ENCODE measurements at regions not wholly inside any gene's neighbourhood (a gene's known extent, or its start where the extent isn't known, plus 50 kb on each side); places are given as distances from the start of the nearest gene placed in this dataset.

- Histone ChIP-seq H3K4me2 (ENCODE audit: low read length) (no peak overlapping the region), H4K20me1 (ENCODE audit: insufficient read depth, low read length) (no peaks in the 10 kb centered on the region), H3K36me3 (replicated peaks; ENCODE audit: low read depth, low read length) (no peaks in the 10 kb centered on the region), H3K27me3 (ENCODE audit: low read depth, low read length) (no peaks in the 10 kb centered on the region), H3K27ac (ENCODE audit: low read length) (no peak overlapping the region), H2AFZ (ENCODE audit: low read depth, low read length) (no peak overlapping the region), H3K9ac (ENCODE audit: low read length) (no peak overlapping the region), H3K79me2 (ENCODE audit: low read length) (no peaks in the 10 kb centered on the region), H3K4me1 (ENCODE audit: low read length) (no peaks in the 10 kb centered on the region), H3K4me3 (ENCODE audit: low read length) (no peak overlapping the region), H3K9me3 (ENCODE audit: insufficient read depth, low read length) (no peaks in the 10 kb centered on the region)
- TF ChIP-seq, protein P1, sequence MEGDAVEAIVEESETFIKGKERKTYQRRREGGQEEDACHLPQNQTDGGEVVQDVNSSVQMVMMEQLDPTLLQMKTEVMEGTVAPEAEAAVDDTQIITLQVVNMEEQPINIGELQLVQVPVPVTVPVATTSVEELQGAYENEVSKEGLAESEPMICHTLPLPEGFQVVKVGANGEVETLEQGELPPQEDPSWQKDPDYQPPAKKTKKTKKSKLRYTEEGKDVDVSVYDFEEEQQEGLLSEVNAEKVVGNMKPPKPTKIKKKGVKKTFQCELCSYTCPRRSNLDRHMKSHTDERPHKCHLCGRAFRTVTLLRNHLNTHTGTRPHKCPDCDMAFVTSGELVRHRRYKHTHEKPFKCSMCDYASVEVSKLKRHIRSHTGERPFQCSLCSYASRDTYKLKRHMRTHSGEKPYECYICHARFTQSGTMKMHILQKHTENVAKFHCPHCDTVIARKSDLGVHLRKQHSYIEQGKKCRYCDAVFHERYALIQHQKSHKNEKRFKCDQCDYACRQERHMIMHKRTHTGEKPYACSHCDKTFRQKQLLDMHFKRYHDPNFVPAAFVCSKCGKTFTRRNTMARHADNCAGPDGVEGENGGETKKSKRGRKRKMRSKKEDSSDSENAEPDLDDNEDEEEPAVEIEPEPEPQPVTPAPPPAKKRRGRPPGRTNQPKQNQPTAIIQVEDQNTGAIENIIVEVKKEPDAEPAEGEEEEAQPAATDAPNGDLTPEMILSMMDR (IDR thresholded peaks at IDR 0.05; ENCODE audit: low read depth, low read length): no peak
- TF ChIP-seq EZH2phosphoT487 (IDR thresholded peaks at IDR 0.05; ENCODE audit: low read depth): no peak
Observed at GRCh38 chr2:21484643-21485042, 360.9 kb downstream of the TDRD15 start.

DNA sequence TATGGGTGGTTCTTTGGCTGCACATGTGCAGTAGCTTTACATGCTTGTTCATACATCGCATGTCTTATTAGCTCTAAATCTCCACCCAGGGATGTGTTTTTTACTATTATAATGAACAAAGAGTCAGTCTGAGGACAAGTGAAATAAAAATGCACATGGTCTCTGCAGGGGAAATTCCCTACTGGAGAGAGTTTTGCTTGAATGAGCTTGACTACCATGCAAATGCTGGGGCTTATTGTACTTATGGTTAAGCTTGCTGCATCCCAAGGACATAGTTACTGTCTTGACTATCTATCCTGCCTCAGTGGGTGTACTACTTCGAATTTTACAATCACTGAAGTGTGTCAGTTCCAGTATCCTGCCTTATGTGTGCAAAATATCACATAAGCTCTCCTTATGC, 362.7 kb downstream of the TDRD15 start:
- Histone ChIP-seq H3K9me3 (ENCODE audit: insufficient read depth, low read length) (no peaks in the 10 kb centered on the region), H3K79me2 (ENCODE audit: low read length) (no peaks in the 10 kb centered on the region), H4K20me1 (ENCODE audit: insufficient read depth, low read length) (no peaks in the 10 kb centered on the region), H3K9ac (ENCODE audit: low read length) (no peak overlapping the region), H3K36me3 (replicated peaks; ENCODE audit: low read depth, low read length) (no peaks in the 10 kb centered on the region), H3K4me1 (ENCODE audit: low read length) (no peaks in the 10 kb centered on the region), H3K4me3 (ENCODE audit: low read length) (no peak overlapping the region), H2AFZ (ENCODE audit: low read depth, low read length) (no peak overlapping the region), H3K4me2 (ENCODE audit: low read length) (no peak overlapping the region), H3K27me3 (ENCODE audit: low read depth, low read length) (no peaks in the 10 kb centered on the region), H3K27ac (ENCODE audit: low read length) (no peak overlapping the region)
- no peak for TF ChIP-seq EZH2phosphoT487 (IDR thresholded peaks at IDR 0.05; ENCODE audit: low read depth)
- TF ChIP-seq, protein P1 (IDR thresholded peaks at IDR 0.05; ENCODE audit: low read depth, low read length): no peak

GRCh38 chr2:21489080-21489479, 365.3 kb downstream of the TDRD15 start:
- no peak overlapping the region for H3K9ac ChIP-seq (ENCODE audit: low read length)
- H3K9me3 ChIP-seq (ENCODE audit: insufficient read depth, low read length): no peaks in the 10 kb centered on the region
- no peak overlapping the region for H3K27ac ChIP-seq (ENCODE audit: low read length)
- no peaks in the 10 kb centered on the region for H3K79me2 ChIP-seq (ENCODE audit: low read length)
- H3K4me2 ChIP-seq (ENCODE audit: low read length): no peak overlapping the region
- H3K36me3 ChIP-seq (replicated peaks; ENCODE audit: low read depth, low read length): no peaks in the 10 kb centered on the region
- TF ChIP-seq, protein P1 (IDR thresholded peaks at IDR 0.05; ENCODE audit: low read depth, low read length): no peak
- TF ChIP-seq EZH2phosphoT487 (IDR thresholded peaks at IDR 0.05; ENCODE audit: low read depth): no peak
- no peaks in the 10 kb centered on the region for H3K4me1 ChIP-seq (ENCODE audit: low read length)
- no peaks in the 10 kb centered on the region for H4K20me1 ChIP-seq (ENCODE audit: insufficient read depth, low read length)
- H3K4me3 ChIP-seq (ENCODE audit: low read length): no peak overlapping the region
- H2AFZ ChIP-seq (ENCODE audit: low read depth, low read length): no peak overlapping the region
- no peaks in the 10 kb centered on the region for H3K27me3 ChIP-seq (ENCODE audit: low read depth, low read length)

- TF ChIP-seq EZH2phosphoT487 (IDR thresholded peaks at IDR 0.05; ENCODE audit: low read depth): no peak
- TF ChIP-seq, protein P1 (IDR thresholded peaks at IDR 0.05; ENCODE audit: low read depth, low read length): no peak
- H3K4me3 ChIP-seq (ENCODE audit: low read length): no peak overlapping the region
- H3K4me2 ChIP-seq (ENCODE audit: low read length): no peak overlapping the region
- no peaks in the 10 kb centered on the region for H3K9me3 ChIP-seq (ENCODE audit: insufficient read depth, low read length)
- H2AFZ ChIP-seq (ENCODE audit: low read depth, low read length): no peak overlapping the region
- H3K79me2 ChIP-seq (ENCODE audit: low read length): no peaks in the 10 kb centered on the region
- no peaks in the 10 kb centered on the region for H3K36me3 ChIP-seq (replicated peaks; ENCODE audit: low read depth, low read length)
- H4K20me1 ChIP-seq (ENCODE audit: insufficient read depth, low read length): no peaks in the 10 kb centered on the region
- no peak overlapping the region for H3K9ac ChIP-seq (ENCODE audit: low read length)
- H3K27me3 ChIP-seq (ENCODE audit: low read depth, low read length): no peaks in the 10 kb centered on the region
- no peak overlapping the region for H3K27ac ChIP-seq (ENCODE audit: low read length)
- no peaks in the 10 kb centered on the region for H3K4me1 ChIP-seq (ENCODE audit: low read length)
Observed at GRCh38 chr2:21498016-21498415, 374.2 kb downstream of the TDRD15 start.
